H9 (cell line): ENCODE measurements at regions not wholly inside any gene's neighbourhood (a gene's known extent, or its start where the extent isn't known, plus 50 kb on each side); places are given as distances from the start of the nearest gene placed in this dataset.

Experiments
- DNase-seq: peaks from one replicate; pipeline ENCODE4 v3.0.0-alpha.2; 2017
- H2AFZ ChIP-seq: one replicate; pipeline ENCODE4 v1.6.1; 2013; ENCODE audit warnings: mild to moderate bottlenecking, low read length, control low read depth, moderate library complexity
- H2AK5ac ChIP-seq: 2 replicates; pipeline ENCODE4 v1.6.1; 2013; ENCODE audit warnings: low read length, control low read depth, mixed read lengths; ENCODE audit not compliant: insufficient read length
- H2BK120ac ChIP-seq: one replicate; pipeline ENCODE4 v1.6.1; 2013; ENCODE audit warnings: low read depth, mild to moderate bottlenecking, low read length, control low read depth, inconsistent platforms; ENCODE audit not compliant: poor library complexity, severe bottlenecking
- H2BK12ac ChIP-seq: 2 replicates; pipeline ENCODE4 v1.6.1; 2013; ENCODE audit warnings: low read length, control low read depth, mixed read lengths, low read depth; ENCODE audit not compliant: insufficient read length
- H2BK15ac ChIP-seq: 2 replicates; pipeline ENCODE4 v1.6.1; 2013; ENCODE audit warnings: low read depth, low read length, control low read depth
- H2BK20ac ChIP-seq: one replicate; pipeline ENCODE4 v1.6.1; 2013; ENCODE audit warnings: low read depth, mild to moderate bottlenecking, low read length, control low read depth, inconsistent platforms; ENCODE audit not compliant: poor library complexity, severe bottlenecking
- H2BK5ac ChIP-seq: 2 replicates; pipeline ENCODE4 v1.6.1; 2013; ENCODE audit warnings: low read length, control low read depth, mixed read lengths; ENCODE audit not compliant: insufficient read length
- H3K14ac ChIP-seq: 2 replicates; pipeline ENCODE4 v1.6.1; 2013; ENCODE audit warnings: low read length, control low read depth; ENCODE audit not compliant: insufficient read depth
- H3K18ac ChIP-seq: 2 replicates; pipeline ENCODE4 v1.6.1; 2013; ENCODE audit warnings: low read depth, mild to moderate bottlenecking, mixed read lengths, low read length, control low read depth; ENCODE audit not compliant: insufficient read length
- H3K23ac ChIP-seq: 2 replicates; pipeline ENCODE4 v1.6.1; 2013; ENCODE audit warnings: low read length, control low read depth, mixed read lengths, low read depth; ENCODE audit not compliant: insufficient read length
- H3K23me2 ChIP-seq: 2 replicates; pipeline ENCODE4 v1.6.1; 2013; ENCODE audit warnings: low read depth, mild to moderate bottlenecking, mixed read lengths, low read length, control low read depth; ENCODE audit not compliant: insufficient read length, poor library complexity, severe bottlenecking
- H3K27ac ChIP-seq: 2 replicates; pipeline ENCODE4 v1.5.1; 2013; ENCODE audit warnings: low read length, control low read depth, mixed read lengths, low read depth; ENCODE audit not compliant: insufficient read length
- H3K27me3 ChIP-seq: 2 replicates; pipeline ENCODE4 v1.6.1; 2013; ENCODE audit warnings: low read length, control low read depth, inconsistent platforms; ENCODE audit not compliant: insufficient read depth
- H3K4ac ChIP-seq: 2 replicates; pipeline ENCODE4 v1.6.1; 2013; ENCODE audit warnings: low read depth, mild to moderate bottlenecking, control low read depth, inconsistent platforms, low read length, moderate library complexity
- H3K4me1 ChIP-seq: 2 replicates; pipeline ENCODE4 v1.6.1; 2013; ENCODE audit warnings: low read length, control low read depth, inconsistent platforms; ENCODE audit not compliant: insufficient read depth
- H3K4me2 ChIP-seq: 2 replicates; pipeline ENCODE4 v1.6.1; 2013; ENCODE audit warnings: low read length, control low read depth, mixed read lengths; ENCODE audit not compliant: insufficient read length, insufficient read depth
- H3K56ac ChIP-seq: 2 replicates; pipeline ENCODE4 v1.6.1; 2013; ENCODE audit warnings: low read depth, mild to moderate bottlenecking, mixed read lengths, low read length, control low read depth; ENCODE audit not compliant: insufficient read length
- H3K79me1 ChIP-seq: 2 replicates; pipeline ENCODE4 v1.6.1; 2013; ENCODE audit warnings: low read depth, mild to moderate bottlenecking, moderate library complexity, low read length, control low read depth, inconsistent platforms; ENCODE audit not compliant: insufficient read depth, poor library complexity, severe bottlenecking
- H3K79me2 ChIP-seq: 2 replicates; pipeline ENCODE4 v1.6.1; 2013; ENCODE audit warnings: low read length, control low read depth, inconsistent platforms; ENCODE audit not compliant: insufficient read depth
- H3K9ac ChIP-seq: 2 replicates; pipeline ENCODE4 v1.6.1; 2013; ENCODE audit warnings: low read length, control low read depth, mixed read lengths; ENCODE audit not compliant: insufficient read length; ENCODE audit errors: extremely low read depth
- H3K9me3 ChIP-seq: one replicate; pipeline ENCODE4 v1.6.1; 2013; ENCODE audit warnings: low read depth, low read length, inconsistent platforms; ENCODE audit not compliant: control insufficient read depth
- H3T11ph ChIP-seq: one replicate; pipeline ENCODE4 v1.6.1; 2013; ENCODE audit warnings: mild to moderate bottlenecking, low read length, control low read depth, inconsistent platforms
- H4K20me1 ChIP-seq: one replicate; pipeline ENCODE4 v1.6.1; 2013; ENCODE audit not compliant: control insufficient read depth, insufficient read length, insufficient read depth
- H4K5ac ChIP-seq: 2 replicates; pipeline ENCODE4 v1.6.1; 2013; ENCODE audit warnings: low read depth, mild to moderate bottlenecking, mixed read lengths, low read length, control low read depth; ENCODE audit not compliant: insufficient read length
- H4K8ac ChIP-seq: replicated peaks from 2 replicates; pipeline ENCODE4 v1.6.1; 2013; ENCODE audit warnings: low read length, control low read depth, mixed read lengths, low read depth; ENCODE audit not compliant: insufficient read length
- H4K91ac ChIP-seq: 2 replicates; pipeline ENCODE4 v1.6.1; 2013; ENCODE audit warnings: low read depth, mild to moderate bottlenecking, moderate library complexity, mixed read lengths, low read length, control low read depth; ENCODE audit not compliant: insufficient read length
- H3K27ac Mint-ChIP-seq, 3 experiments: 2 replicates in 2 of 3; 3 replicates in 1 of 3; pipeline ENCODE4 v1.8.0; 2020 to 2021; ENCODE audit warnings: mixed read lengths in 3 of 3, mild to moderate bottlenecking in 1 of 3, moderate library complexity in 1 of 3
- H3K27me3 Mint-ChIP-seq: 2 replicates; pipeline ENCODE4 v1.8.0; 2021; ENCODE audit warnings: low read depth, mild to moderate bottlenecking, moderate library complexity, mixed read lengths
- H3K36me3 Mint-ChIP-seq, 3 experiments: 2 replicates in 2 of 3; 3 replicates in 1 of 3; pipeline ENCODE4 v1.8.0; 2020 to 2021; ENCODE audit warnings: low read depth in 3 of 3, mixed read lengths in 3 of 3; ENCODE audit not compliant: insufficient read depth in 1 of 3
- H3K4me1 Mint-ChIP-seq, 2 experiments: 2 replicates each; pipeline ENCODE4 v1.8.0; 2020; ENCODE audit warnings: mixed read lengths in 2 of 2
- H3K4me3 Mint-ChIP-seq, 2 experiments: 2 replicates in 1 of 2; 3 replicates in 1 of 2; pipeline ENCODE4 v1.8.0; 2020 to 2021; ENCODE audit warnings: mild to moderate bottlenecking in 2 of 2, mixed read lengths in 2 of 2, moderate library complexity in 1 of 2
- H3K9me3 Mint-ChIP-seq, 2 experiments: 2 replicates in 1 of 2; 3 replicates in 1 of 2; pipeline ENCODE4 v1.8.0; 2020; ENCODE audit warnings: mild to moderate bottlenecking in 2 of 2, mixed read lengths in 2 of 2, moderate library complexity in 1 of 2
- WGBS: extraction: QIAGEN DNeasy Blood & Tissue Kit; methylation state at CpG from one replicate; pipeline ENCODE4 v1.1.7; 2013; ENCODE audit warnings: missing lambda C conversion rate, low lambda C conversion rate, mixed read lengths; ENCODE audit not compliant: insufficient read length; ENCODE audit errors: extremely low coverage; 5-methylcytosine and 5-hydroxymethylcytosine counted together
- TF ChIP-seq, protein P1 (sequence below): fragments of 200-600 bp; sonication (generic); conservative IDR thresholded peaks from 3 replicates; pipeline ENCODE4 v1.8.0; 2021; ENCODE audit warnings: antibody characterized with exemption, mild to moderate bottlenecking

DNA sequence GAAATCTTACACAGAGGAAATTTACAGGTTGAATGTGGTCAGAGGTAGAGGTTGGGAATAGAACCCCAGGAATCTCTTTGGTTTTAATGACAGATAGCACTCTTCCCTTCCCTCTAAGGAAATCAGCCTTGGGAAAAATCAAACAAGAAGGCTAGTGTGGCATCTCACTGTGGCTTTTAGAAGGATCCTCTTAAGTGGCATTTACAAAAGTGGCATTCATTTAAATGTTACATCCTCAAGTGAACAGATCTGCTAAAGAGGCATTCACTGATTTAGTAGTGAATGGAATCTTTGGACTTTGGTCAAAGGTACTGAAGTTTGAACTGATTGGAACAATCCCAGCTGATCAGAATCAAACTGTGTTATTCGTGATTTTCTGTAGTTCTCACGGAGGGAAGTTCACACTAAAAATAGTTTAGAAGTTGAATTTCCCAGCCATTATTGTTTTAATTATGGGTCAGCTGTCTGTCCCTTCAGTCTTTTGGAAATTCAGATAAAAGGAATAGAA, 136.5 kb upstream of the FN1 start:
- no peak for DNase-seq
- H3K4ac ChIP-seq, result no peak overlapping the region
- H3K79me1 ChIP-seq, result no peaks in the 10 kb centered on the region
- Mint-ChIP-seq H3K36me3 (no peaks in the 10 kb centered on the region), H3K27ac (no peak overlapping the region), H3K27me3 (no peaks in the 10 kb centered on the region), H3K4me1 (peaks cover 3 to 8% of the 10 kb centered on the region in 2 experiments), H3K9me3 (no peaks in the 10 kb centered on the region), H3K4me3 (no peak overlapping the region)
- H3K9me3 ChIP-seq, result no peaks in the 10 kb centered on the region
- H3K18ac ChIP-seq, result no peak overlapping the region
- H4K5ac ChIP-seq, result no peak overlapping the region
- no peak overlapping the region for H2AK5ac ChIP-seq
- no peak overlapping the region for H2BK12ac ChIP-seq
- no peak overlapping the region for H3K9ac ChIP-seq
- no peaks in the 10 kb centered on the region for H3K23me2 ChIP-seq
- H3K14ac ChIP-seq, result no peak overlapping the region
- H4K8ac ChIP-seq, result no peak overlapping the region
- no peak overlapping the region for H2BK15ac ChIP-seq
- TF ChIP-seq, protein P1, sequence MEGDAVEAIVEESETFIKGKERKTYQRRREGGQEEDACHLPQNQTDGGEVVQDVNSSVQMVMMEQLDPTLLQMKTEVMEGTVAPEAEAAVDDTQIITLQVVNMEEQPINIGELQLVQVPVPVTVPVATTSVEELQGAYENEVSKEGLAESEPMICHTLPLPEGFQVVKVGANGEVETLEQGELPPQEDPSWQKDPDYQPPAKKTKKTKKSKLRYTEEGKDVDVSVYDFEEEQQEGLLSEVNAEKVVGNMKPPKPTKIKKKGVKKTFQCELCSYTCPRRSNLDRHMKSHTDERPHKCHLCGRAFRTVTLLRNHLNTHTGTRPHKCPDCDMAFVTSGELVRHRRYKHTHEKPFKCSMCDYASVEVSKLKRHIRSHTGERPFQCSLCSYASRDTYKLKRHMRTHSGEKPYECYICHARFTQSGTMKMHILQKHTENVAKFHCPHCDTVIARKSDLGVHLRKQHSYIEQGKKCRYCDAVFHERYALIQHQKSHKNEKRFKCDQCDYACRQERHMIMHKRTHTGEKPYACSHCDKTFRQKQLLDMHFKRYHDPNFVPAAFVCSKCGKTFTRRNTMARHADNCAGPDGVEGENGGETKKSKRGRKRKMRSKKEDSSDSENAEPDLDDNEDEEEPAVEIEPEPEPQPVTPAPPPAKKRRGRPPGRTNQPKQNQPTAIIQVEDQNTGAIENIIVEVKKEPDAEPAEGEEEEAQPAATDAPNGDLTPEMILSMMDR, result no peak
- H3K23ac ChIP-seq, result no peak overlapping the region
- no peak overlapping the region for H3K4me2 ChIP-seq
- H2AFZ ChIP-seq, result no peak overlapping the region
- no peaks in the 10 kb centered on the region; the same call in 1 of the 2 replicates for H3K4me1 ChIP-seq
- H2BK20ac ChIP-seq, result no peak overlapping the region
- no peak overlapping the region for H3K27ac ChIP-seq
- H3K56ac ChIP-seq, result no peak overlapping the region
- H3T11ph ChIP-seq, result no peak overlapping the region
- no peak overlapping the region for H4K91ac ChIP-seq
- H2BK5ac ChIP-seq, result no peak overlapping the region
- H2BK120ac ChIP-seq, result no peak overlapping the region
- H3K79me2 ChIP-seq, result no peaks in the 10 kb centered on the region
- no peaks in the 10 kb centered on the region for H4K20me1 ChIP-seq
- no CpG with 5 or more reads among the region's 2 CpGs for WGBS
- H3K27me3 ChIP-seq, result no peaks in the 10 kb centered on the region
